ENCODE measurements at regions not wholly inside any gene's neighbourhood (a gene's known extent, or its start where the extent isn't known, plus 50 kb on each side); places are given as distances from the start of the nearest gene placed in this dataset.

GRCh38 chr5:160956051-160956450 lies 104.0 kb upstream of the ATP10B start:
- no peak for DNase-seq (ENCODE audit: low read depth)

GRCh38 chr5:160950311-160950710 lies 98.3 kb upstream of the ATP10B start:
- DNase-seq (ENCODE audit: low read depth) = no peak

GRCh38 chr5:160940725-160941124 lies 88.7 kb upstream of the ATP10B start:
- DNase-seq (ENCODE audit: low read depth) = no peak

GRCh38 chr5:160938532-160938931 lies 86.5 kb upstream of the ATP10B start:
- no peak for DNase-seq (ENCODE audit: low read depth)

GRCh38 chr5:160937570-160937969 lies 85.6 kb upstream of the ATP10B start:
- no peak for DNase-seq (ENCODE audit: low read depth)

GRCh38 chr5:160935776-160936175 lies 83.8 kb upstream of the ATP10B start:
- DNase-seq (ENCODE audit: low read depth) = no peak

- DNase-seq (ENCODE audit: low read depth) = no peak
Observed at GRCh38 chr5:160931283-160931682, 79.3 kb upstream of the ATP10B start.

- DNase-seq (ENCODE audit: low read depth) = no peak
Observed at GRCh38 chr5:160930406-160930805, 78.4 kb upstream of the ATP10B start.

GRCh38 chr5:160929906-160930305 lies 77.9 kb upstream of the ATP10B start:
- DNase-seq (ENCODE audit: low read depth) = no peak

- no peak for DNase-seq (ENCODE audit: low read depth)
Observed at GRCh38 chr5:160929360-160929759, 77.3 kb upstream of the ATP10B start.

- no peak for DNase-seq (ENCODE audit: low read depth)
Observed at GRCh38 chr5:160926428-160926827, 74.4 kb upstream of the ATP10B start.

GRCh38 chr5:160925281-160925680 lies 73.3 kb upstream of the ATP10B start:
- no peak for DNase-seq (ENCODE audit: low read depth)

- DNase-seq (ENCODE audit: low read depth) = no peak
Observed at GRCh38 chr5:160923936-160924710, 72.1 kb upstream of the ATP10B start.

GRCh38 chr5:160923411-160923810 lies 71.4 kb upstream of the ATP10B start:
- no peak for DNase-seq (ENCODE audit: low read depth)

- DNase-seq (ENCODE audit: low read depth) = no peak
Observed at GRCh38 chr5:160922311-160922710, 70.3 kb upstream of the ATP10B start.

GRCh38 chr5:160921423-160922285 lies 69.6 kb upstream of the ATP10B start:
- no peak for DNase-seq (ENCODE audit: low read depth)

GRCh38 chr5:160919626-160920025 lies 67.6 kb upstream of the ATP10B start:
- DNase-seq (ENCODE audit: low read depth) = no peak

GRCh38 chr5:160918386-160918785 lies 66.4 kb upstream of the ATP10B start:
- DNase-seq (ENCODE audit: low read depth) = no peak

- no peak for DNase-seq (ENCODE audit: low read depth)
Observed at GRCh38 chr5:160906090-160906489, 54.1 kb upstream of the ATP10B start.

GRCh38 chr5:160905285-160905684 lies 53.3 kb upstream of the ATP10B start:
- DNase-seq (ENCODE audit: low read depth) = no peak

- no peak for DNase-seq (ENCODE audit: low read depth)
Observed at GRCh38 chr5:160904591-160904990, 52.6 kb upstream of the ATP10B start.

- DNase-seq (ENCODE audit: low read depth) = no peak
Observed at GRCh38 chr5:160903551-160903950, 51.5 kb upstream of the ATP10B start.

- no peak for DNase-seq (ENCODE audit: low read depth)
Observed at GRCh38 chr5:160903076-160903475, 51.1 kb upstream of the ATP10B start.
